Activated naive CD4-positive, alpha-beta T cell treated with anti-CD3 and anti-CD28 coated beads, Interleukin-2, amount 50 U/mL, for 72 hours (primary cell): ENCODE measurements at regions not wholly inside any gene's neighbourhood (a gene's known extent, or its start where the extent isn't known, plus 50 kb on each side); places are given as distances from the start of the nearest gene placed in this dataset.

Experiments used
- ATAC-seq, 2 donors: fragments of 150-1000 bp; cut with Tn5 transposase; 2 replicates each; pipeline ENCODE4 v1.10.0; 2021; ENCODE audit warnings: mild to moderate bottlenecking in 2 of 2, moderate library complexity in 2 of 2
- DNase-seq, 2 donors: peaks; one replicate each; pipeline ENCODE4 v3.0.0; 2021 to 2022; ENCODE audit warnings: low spot score in 2 of 2
- H3K27ac Mint-ChIP-seq, 2 donors: one replicate each; pipeline ENCODE4 v1.8.0; 2022; ENCODE audit warnings: mild to moderate bottlenecking in 2 of 2, mixed read lengths in 2 of 2
- H3K36me3 Mint-ChIP-seq, 2 donors: one replicate each; pipeline ENCODE4 v1.8.0; 2022; ENCODE audit warnings: mixed read lengths in 2 of 2
- H3K9me3 Mint-ChIP-seq, 2 donors: one replicate each; pipeline ENCODE4 v1.8.0; 2022; ENCODE audit warnings: mixed read lengths in 2 of 2

DNA sequence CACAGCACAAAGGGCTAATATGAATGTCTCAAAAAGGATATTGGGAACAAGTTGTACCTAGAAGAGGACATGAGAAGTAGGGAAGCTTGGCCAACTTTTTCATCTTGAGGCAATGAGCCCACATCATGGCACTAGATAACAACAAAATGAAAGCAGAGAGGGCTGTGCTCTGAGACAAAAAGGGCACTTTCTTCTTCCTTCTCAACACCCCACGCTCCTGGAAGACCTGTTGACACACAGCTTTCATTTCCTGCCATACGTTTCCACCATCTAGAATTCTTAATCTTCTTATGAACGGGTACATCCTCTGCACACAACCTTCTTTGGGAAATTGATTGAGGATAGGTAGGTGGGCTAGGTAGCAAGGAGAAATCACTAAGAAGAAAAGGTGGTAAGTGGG is 187.8 kb upstream of the STXBP5 start:
- Mint-ChIP-seq H3K27ac (no peak overlapping the region), H3K9me3 (peaks cover 0 to 4% of the 10 kb centered on the region in 2 donors), H3K36me3 (no peaks in the 10 kb centered on the region)
- ATAC-seq (peak in 1 of 2 donors; percentile 48), DNase-seq (no peak)

DNA sequence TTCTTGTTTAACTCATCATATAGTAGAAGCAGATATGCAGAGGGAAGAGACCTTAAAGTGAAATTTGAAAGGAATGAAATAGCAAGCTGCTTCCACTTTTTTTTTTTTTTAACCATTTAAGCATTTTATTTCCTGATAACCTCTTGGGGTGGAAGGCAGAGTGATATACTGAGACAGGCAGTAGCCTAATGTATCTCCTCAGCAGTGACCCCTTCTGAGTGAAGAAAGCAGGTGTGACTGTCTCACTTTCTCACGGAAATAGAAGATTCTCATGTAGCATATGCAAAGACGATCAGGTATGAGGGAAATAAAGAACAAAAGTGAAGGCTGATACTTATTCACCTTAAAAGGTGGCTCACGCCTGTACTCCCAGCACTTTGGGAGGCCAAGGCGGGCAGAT is 187.1 kb upstream of the STXBP5 start:
- ATAC-seq, result no peak
- H3K9me3 Mint-ChIP-seq, result peaks cover 0 to 4% of the 10 kb centered on the region in 2 donors
- H3K27ac Mint-ChIP-seq, result no peak overlapping the region
- DNase-seq, result no peak
- no peaks in the 10 kb centered on the region for H3K36me3 Mint-ChIP-seq

DNA sequence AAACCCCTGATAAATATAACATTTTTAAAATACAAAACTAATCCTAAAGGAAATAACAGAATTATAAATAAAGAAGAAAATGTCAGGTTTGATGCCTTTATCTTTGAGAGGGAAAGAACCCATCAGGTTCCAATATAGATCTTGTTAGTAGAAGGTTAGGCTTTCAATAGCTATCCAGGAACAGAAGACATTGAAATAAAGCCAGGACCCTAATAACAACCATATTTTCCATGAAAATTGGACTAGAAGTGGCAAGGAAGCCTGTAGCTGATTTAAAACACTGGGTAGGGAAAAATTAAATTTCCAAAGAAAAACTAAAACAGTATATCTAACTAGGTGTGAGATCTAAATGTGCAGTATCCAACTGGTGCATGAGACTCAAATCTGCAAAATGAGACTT is 185.2 kb upstream of the STXBP5 start:
- no peak for ATAC-seq
- H3K27ac Mint-ChIP-seq, result no peak overlapping the region
- H3K9me3 Mint-ChIP-seq, result peaks cover 0 to 4% of the 10 kb centered on the region in 2 donors
- DNase-seq, result no peak
- H3K36me3 Mint-ChIP-seq, result no peaks in the 10 kb centered on the region

DNA sequence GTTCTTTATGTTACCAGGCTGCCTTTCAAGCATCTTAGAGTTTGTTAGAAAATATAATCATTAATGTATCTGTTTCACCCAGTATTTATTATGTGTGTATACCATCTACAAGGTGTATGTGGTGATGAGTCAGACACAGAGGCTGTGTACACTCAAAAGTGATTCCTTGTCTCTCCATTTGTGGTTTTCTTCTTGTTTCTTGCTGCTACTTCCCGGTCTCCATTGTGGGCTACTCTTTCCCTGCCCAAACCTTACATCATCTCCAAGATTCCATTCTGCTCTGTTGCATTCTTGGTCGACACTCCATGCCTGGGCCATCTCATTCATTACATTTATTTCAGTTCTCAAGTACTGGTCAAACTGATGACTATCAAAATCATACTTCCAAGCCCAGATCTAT is 182.2 kb upstream of the STXBP5 start:
- ATAC-seq (no peak), DNase-seq (no peak)
- Mint-ChIP-seq H3K36me3 (no peaks in the 10 kb centered on the region), H3K9me3 (peaks cover 0 to under 1% of the 10 kb centered on the region in 2 donors), H3K27ac (no peak overlapping the region)

DNA sequence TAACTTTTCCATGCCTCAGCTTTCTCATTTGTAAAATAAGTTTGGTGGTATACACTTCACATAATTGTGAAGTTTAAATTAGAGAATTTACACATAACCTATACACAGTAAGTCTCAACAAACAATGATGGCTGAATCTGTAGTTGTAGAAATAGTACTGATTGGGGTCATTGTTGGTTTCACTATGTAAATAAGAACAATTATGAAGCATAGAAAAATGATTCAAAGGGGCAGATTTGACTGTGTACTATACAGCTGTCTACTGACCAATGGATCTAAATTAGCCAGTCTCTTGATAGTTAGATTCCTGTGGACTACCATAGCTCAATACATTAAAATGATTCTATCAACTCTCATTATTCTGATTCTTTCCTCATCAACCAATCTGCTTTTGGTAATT is 181.1 kb upstream of the STXBP5 start:
- H3K9me3 Mint-ChIP-seq, result no peaks in the 10 kb centered on the region
- no peak for DNase-seq
- no peaks in the 10 kb centered on the region for H3K36me3 Mint-ChIP-seq
- ATAC-seq, result no peak
- no peak overlapping the region for H3K27ac Mint-ChIP-seq

DNA sequence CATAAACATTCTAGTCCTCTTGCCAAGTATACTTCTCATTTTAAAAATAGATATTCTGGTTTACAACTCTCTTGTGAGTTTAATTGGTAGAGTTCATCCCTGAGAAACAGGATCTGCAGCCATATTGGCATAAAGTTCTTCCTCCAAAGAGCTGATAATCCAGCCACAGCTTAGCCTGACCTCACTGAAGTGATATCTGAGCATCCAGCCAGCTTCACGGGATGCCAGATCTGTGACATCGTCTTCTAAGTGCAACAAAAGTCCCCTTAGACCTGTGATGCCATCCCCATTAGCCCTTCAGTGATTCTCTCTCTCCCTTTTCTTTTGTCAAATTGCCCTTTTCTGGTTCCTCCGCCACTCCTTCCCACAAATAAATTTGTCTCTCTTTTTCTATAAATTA is 180.6 kb upstream of the STXBP5 start:
- ATAC-seq (no peak), DNase-seq (no peak)
- Mint-ChIP-seq H3K36me3 (no peaks in the 10 kb centered on the region), H3K9me3 (no peaks in the 10 kb centered on the region), H3K27ac (no peak overlapping the region)

DNA sequence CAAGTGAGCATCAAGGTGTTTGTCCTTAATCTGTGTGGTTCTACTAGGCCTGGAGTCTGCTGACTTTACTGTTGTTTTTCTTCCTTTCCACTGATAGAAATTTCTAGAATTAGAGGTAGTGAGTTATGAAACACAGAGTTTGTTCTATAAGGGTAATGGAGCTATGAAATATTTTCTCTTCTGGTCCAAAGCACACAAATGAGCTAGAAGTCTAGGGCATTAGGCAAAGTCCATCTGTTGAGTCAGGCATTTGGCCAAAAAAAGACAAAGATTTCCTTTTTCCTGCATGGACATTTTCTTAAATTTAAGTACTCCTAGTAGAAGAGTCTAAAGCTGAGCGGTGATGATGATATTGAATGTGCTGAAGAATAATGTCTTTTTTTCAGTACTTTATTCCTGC is 174.3 kb upstream of the STXBP5 start:
- ATAC-seq (no peak), DNase-seq (no peak)
- H3K36me3 Mint-ChIP-seq, result no peaks in the 10 kb centered on the region
- no peaks in the 10 kb centered on the region for H3K9me3 Mint-ChIP-seq
- H3K27ac Mint-ChIP-seq, result no peak overlapping the region

DNA sequence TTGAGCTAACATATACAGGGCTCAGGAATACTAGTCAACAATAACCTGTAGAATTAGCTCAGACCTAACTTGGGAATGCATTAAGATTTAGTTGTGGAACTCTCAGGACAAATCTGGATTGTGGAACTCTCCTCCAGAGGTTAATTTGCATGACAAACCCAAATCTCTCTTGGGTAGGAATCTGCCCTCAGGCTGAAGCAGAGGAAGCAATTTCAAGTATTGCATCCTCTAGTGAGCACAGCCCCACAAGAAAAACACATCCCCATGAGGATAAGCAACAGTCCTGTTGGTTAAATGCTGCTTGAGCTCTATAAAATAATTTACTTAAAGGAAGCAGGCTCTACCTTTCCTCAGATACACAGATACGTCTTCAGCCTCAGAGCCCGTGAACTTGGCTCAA is 170.9 kb upstream of the STXBP5 start:
- Mint-ChIP-seq H3K27ac (no peak overlapping the region), H3K9me3 (no peaks in the 10 kb centered on the region), H3K36me3 (no peaks in the 10 kb centered on the region)
- no peak for ATAC-seq
- no peak for DNase-seq

DNA sequence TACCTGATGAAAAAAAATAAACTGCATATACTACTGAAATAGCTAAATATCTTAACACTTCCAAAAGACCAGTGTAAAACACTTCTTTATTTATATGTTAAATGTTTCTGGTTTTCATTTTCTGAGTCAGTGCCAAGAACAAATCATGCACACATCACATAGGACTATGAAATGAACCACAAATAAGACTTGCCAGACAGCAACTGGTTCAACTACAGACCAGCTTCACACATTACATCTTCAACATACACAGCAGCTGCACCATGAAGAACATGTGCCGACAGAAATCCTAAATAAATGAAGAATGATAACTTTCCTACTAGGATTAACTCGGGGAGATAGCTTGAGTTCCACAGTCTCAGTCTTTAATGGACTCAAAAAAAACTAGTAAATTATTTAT is 168.3 kb upstream of the STXBP5 start:
- no peak for ATAC-seq
- Mint-ChIP-seq H3K27ac (no peak overlapping the region), H3K9me3 (no peaks in the 10 kb centered on the region), H3K36me3 (no peaks in the 10 kb centered on the region)
- no peak for DNase-seq

DNA sequence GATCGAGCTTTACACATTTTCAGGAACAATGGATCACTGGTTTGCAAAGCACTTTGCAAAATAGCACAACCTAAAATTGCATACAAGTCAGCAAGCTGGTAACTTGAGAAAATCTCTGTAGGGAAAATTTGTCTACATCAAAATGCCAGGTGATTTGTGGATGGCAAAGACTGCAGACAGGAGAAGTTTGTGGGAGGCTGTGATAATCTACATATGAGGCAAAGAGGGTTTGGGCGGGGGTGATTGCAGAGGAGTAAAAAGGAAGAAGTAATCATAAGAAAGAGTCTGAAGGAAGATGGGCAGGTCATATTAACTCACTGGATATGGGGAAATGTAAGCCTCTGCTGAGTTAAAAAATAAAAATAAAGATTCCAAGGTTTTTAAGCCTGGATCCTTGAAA is 166.3 kb upstream of the STXBP5 start:
- H3K9me3 Mint-ChIP-seq, result peaks cover 3 to 4% of the 10 kb centered on the region in 2 donors
- H3K36me3 Mint-ChIP-seq, result no peaks in the 10 kb centered on the region
- no peak overlapping the region for H3K27ac Mint-ChIP-seq
- DNase-seq, result no peak
- no peak for ATAC-seq

DNA sequence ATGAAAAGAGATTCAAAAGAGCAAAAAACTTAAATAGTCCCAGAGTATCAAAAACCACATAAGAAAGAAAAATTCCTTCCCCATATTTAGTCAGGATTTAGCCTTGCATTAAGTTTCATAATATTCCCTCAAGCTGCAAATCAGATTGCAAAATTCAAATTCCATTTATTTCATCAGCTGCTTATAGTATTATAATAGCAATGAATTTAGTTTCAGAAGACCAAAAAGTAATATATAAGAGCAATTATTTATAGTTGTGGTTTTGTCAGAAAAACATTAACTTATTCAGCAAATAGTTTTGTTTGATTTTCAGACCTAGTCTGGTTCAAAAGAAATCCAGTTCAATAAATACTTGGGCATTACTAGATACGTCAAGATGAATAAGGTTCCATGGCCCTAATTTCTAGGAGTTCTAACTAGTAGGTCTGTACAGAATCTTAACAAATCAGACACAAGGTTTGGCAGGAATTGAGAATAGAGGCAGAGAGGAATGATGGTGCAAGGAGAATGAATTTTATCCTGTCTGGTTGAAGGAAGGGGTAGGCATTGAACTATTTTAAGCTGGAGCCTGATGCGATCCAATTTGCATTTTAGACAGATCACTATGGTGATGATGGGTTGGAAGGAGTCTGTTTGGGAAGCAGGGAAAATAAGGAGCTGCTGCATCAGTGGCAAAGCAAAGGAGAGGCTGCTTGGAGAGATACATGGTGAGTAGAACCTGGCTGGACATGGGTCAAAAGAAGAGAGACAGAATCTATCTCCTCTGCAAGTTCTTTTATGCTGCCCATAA is 163.9 kb upstream of the STXBP5 start:
- DNase-seq (no peak), ATAC-seq (no peak)
- Mint-ChIP-seq H3K9me3 (peaks cover 14 to 21% of the 10 kb centered on the region in 2 donors), H3K36me3 (peaks cover 8 to 13% of the 10 kb centered on the region in 2 donors), H3K27ac (no peak overlapping the region)

DNA sequence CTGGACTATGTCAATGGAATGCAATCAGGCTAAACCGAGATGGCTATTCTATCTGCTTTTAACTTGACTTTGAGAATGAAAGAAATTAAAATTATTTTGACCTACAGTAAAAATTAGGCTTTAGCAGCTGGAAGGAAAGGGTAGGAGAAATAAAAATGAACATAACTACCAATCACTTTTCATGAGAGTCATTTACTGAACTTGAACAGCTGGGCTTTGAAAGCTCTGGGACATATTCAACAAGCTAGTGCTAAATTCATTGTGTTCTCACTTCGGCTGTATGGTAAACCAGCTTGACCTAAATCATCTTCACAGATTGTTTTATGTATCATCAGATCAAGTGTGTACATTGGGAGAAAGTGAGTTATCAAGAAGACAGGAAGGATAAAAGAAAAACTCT is 161.5 kb upstream of the STXBP5 start:
- peaks cover 8 to 13% of the 10 kb centered on the region in 2 donors for H3K36me3 Mint-ChIP-seq
- ATAC-seq, result no peak
- no peak overlapping the region for H3K27ac Mint-ChIP-seq
- DNase-seq, result no peak
- H3K9me3 Mint-ChIP-seq, result peaks cover 14 to 27% of the 10 kb centered on the region in 2 donors

DNA sequence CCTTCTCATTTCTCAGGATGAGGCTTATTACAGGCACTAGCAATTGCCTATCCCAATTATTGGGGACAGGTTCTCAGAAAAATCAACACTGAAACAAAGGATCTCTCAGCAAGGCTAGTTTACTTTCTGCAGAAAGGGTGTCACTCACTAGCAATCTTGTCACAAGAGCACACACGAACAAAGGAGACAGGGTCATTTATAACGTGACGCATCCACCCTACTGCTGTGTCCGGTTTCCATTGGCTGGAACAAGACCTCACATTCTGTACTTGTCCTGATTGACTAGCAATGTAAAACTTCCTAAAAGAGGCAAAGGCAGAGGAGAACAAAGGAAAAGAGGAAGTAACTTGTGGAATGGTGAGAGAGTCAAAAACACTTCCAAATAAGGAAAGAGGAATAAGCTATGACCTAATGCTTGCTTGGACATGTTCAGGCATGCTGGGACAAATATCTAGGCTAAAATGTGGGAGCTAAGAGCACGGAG is 160.2 kb upstream of the STXBP5 start:
- Mint-ChIP-seq H3K36me3 (peaks cover 8 to 13% of the 10 kb centered on the region in 2 donors), H3K27ac (peak overlapping the region in 1 of 2 donors; percentile 8), H3K9me3 (peaks cover 14 to 27% of the 10 kb centered on the region in 2 donors)
- no peak for DNase-seq
- ATAC-seq, result no peak

DNA sequence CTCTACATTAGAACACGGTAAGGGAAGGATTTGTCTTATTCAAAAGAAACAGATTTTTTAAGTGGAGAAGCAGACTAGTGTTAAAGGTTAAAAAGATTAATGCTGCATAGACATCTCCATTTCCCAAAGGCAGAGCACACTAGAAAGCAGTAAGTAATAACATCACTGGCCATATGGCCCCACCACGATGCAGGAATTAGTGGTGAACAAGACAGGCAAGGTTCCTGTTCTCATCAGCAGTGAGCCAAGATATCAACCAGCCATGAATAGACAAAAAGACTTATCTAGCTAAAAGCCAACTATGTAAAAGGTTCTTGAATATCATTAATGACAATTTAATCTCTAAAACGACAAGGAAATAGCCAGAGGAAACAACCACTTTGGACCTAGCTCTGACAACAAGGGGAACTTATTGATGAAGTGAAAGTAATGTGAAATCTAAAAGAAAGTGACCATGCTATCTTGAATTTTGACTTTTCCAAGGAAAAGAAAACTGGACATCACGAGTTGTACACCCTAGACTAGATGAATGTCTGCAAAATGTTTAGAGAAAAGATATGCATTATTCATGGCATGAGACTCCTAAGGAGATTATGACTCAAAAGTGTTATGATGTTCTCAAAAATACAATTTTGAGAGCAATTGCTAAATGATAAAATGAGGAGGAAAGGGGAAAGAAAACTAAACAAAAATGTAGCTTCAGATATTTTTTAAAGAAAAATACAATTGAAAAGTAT is 157.9 kb upstream of the STXBP5 start:
- Mint-ChIP-seq H3K36me3 (peaks cover 8 to 13% of the 10 kb centered on the region in 2 donors), H3K27ac (no peak overlapping the region), H3K9me3 (peaks cover 14 to 27% of the 10 kb centered on the region in 2 donors)
- ATAC-seq, result no peak
- no peak for DNase-seq

DNA sequence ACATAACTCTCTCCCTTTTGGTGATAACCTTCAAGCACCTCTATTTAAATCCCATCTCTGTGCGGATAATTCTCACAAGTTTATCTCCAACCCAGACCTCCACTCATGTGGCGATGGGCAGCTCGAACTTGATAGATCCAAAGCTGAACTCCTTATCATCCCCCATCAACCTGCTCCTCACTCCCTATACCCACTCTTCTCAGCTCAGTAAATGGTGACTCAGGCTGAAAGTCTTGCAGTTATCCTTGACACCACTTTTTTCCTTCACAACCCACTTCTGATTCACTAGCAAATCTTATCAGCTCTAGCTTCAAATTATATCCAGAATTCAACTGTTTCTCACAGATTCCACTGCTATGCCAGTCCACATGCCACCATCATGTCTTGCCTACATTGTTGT is 155.3 kb upstream of the STXBP5 start:
- H3K36me3 Mint-ChIP-seq, result peaks cover 3 to 9% of the 10 kb centered on the region in 2 donors
- ATAC-seq (no peak), DNase-seq (no peak)
- no peak overlapping the region for H3K27ac Mint-ChIP-seq
- peaks cover 7 to 14% of the 10 kb centered on the region in 2 donors for H3K9me3 Mint-ChIP-seq

DNA sequence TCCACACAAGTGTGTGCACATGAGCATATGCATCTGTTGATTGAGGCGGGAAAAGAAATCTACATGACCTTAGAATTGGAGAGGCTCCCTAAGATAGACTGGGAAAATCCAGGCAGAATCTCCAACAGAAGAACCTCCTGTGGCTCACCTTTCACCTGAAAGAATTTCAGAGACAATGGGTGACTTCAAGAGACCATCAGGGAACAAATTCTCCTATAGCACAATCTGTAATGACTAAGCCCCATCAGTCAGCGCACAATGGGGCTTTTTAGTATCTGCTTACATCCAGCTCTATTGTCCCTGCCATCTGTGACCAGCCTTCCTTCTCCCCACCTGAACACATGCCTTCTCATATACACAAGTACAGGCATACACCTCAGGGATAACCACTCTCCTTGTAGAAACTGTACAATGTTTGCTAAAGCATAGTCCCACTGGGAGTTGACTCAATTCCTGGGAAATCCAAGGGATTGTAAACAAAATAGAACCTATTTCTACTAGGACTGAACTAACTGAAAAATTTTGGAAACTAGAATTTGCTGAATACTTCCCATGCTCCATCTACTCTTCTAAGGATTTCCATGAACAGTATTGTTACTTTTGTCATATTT is 150.8 kb upstream of the STXBP5 start:
- H3K27ac Mint-ChIP-seq, result no peak overlapping the region
- H3K36me3 Mint-ChIP-seq, result no peaks in the 10 kb centered on the region
- ATAC-seq, result no peak
- no peaks in the 10 kb centered on the region for H3K9me3 Mint-ChIP-seq
- DNase-seq, result no peak

DNA sequence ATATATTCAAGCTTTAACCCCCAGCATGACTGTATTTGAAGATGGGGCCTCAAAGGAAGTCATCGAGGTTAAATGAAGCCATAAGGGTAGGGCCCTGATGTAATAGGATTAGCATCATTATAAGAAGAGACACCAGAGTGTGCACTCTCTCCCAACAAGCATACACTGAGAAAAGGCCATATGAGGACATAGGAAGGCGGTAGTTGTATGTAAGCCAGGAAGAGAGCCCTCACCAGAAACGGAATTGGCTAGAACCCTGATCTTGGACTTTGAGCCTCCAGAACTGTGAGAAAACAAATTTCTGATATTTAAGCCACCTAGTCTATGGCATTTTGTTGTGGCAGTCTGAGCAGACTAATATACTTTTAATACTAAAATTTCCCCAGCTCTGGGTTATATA is 150.1 kb upstream of the STXBP5 start:
- DNase-seq (no peak), ATAC-seq (no peak)
- Mint-ChIP-seq H3K27ac (no peak overlapping the region), H3K36me3 (no peaks in the 10 kb centered on the region), H3K9me3 (no peaks in the 10 kb centered on the region)
